Transverse colon (tissue), 3 donors: ENCODE measurements at regions not wholly inside any gene's neighbourhood (a gene's known extent, or its start where the extent isn't known, plus 50 kb on each side); places are given as distances from the start of the nearest gene placed in this dataset.

ENCODE experiments used
- EP300 ChIP-seq: sonication (generic); formaldehyde crosslinking; IDR thresholded peaks from one replicate; pipeline ENCODE4 v1.6.1; 2017; ENCODE audit warnings: antibody characterized with exemption, low read depth
- TF ChIP-seq, protein P1 (sequence below), 5 experiments: fragments of 200-600 bp in 3 of 5; fragments of 450-650 bp in 2 of 5; sonication (generic) in 3 of 5; IDR thresholded peaks; 1 replicate in 2 of 5; 2 replicates in 3 of 5; pipeline ENCODE4 v1.5.1; 2016 to 2017; ENCODE audit warnings: antibody characterized with exemption in 5 of 5, inconsistent platforms in 3 of 5, mild to moderate bottlenecking in 2 of 5, moderate library complexity in 1 of 5

DNA sequence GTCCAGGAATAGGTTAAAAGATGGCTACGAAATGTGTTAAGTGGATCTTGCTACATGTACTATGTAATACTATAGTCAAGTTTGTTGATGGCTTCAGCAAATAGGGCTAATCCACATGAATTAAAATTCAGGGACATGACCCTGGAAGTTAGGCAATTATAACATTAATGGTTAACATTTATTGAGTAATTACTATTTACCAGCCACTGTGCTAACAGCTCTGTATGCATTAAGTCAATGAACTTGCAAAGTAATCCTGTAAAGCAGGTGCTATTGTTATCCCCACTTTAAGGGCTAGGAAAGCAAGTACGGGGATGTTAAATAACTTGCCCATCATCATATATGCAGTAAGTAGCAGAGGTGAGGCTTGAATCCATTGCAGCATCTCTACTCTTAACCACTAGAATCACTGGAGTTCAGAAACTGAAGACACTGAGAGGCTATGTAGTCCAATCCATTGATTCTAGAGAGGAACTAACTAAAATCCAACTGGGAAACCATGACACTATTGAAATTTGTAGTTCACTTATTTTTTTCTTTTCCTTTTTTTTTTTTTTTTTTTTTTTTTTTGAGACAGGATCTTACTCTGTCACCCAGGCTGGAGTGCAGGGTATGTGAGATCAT, 77.5 kb upstream of the SPINK5 start:
- TF ChIP-seq EP300, result no peak
- TF ChIP-seq, protein P1, sequence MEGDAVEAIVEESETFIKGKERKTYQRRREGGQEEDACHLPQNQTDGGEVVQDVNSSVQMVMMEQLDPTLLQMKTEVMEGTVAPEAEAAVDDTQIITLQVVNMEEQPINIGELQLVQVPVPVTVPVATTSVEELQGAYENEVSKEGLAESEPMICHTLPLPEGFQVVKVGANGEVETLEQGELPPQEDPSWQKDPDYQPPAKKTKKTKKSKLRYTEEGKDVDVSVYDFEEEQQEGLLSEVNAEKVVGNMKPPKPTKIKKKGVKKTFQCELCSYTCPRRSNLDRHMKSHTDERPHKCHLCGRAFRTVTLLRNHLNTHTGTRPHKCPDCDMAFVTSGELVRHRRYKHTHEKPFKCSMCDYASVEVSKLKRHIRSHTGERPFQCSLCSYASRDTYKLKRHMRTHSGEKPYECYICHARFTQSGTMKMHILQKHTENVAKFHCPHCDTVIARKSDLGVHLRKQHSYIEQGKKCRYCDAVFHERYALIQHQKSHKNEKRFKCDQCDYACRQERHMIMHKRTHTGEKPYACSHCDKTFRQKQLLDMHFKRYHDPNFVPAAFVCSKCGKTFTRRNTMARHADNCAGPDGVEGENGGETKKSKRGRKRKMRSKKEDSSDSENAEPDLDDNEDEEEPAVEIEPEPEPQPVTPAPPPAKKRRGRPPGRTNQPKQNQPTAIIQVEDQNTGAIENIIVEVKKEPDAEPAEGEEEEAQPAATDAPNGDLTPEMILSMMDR (IDR thresholded peaks at IDR 0.05), result no peak
